Suprapubic skin (tissue), 4 donors: ENCODE measurements at regions not wholly inside any gene's neighbourhood (a gene's known extent, or its start where the extent isn't known, plus 50 kb on each side); places are given as distances from the start of the nearest gene placed in this dataset.

ENCODE experiments used
- EP300 ChIP-seq: sonication (generic); formaldehyde crosslinking; IDR thresholded peaks from one replicate; pipeline ENCODE4 v1.6.1; 2017; ENCODE audit warnings: antibody characterized with exemption
- POLR2A ChIP-seq, 2 donors: fragments of 450-650 bp; IDR thresholded peaks; one replicate each; pipeline ENCODE4 v1.6.1; 2017; ENCODE audit warnings: antibody characterized with exemption in 2 of 2, mild to moderate bottlenecking in 2 of 2, moderate library complexity in 2 of 2
- POLR2AphosphoS5 ChIP-seq, 3 donors: sonication (generic); formaldehyde crosslinking; IDR thresholded peaks; one replicate each; pipeline ENCODE4 v1.6.1; 2017; ENCODE audit warnings: antibody characterized with exemption in 3 of 3
- TF ChIP-seq, protein P1 (sequence below), 2 donors: fragments of 200-600 bp in 1 of 2; fragments of 450-650 bp in 1 of 2; sonication (generic) in 1 of 2; IDR thresholded peaks; one replicate each; pipeline ENCODE4 v1.5.1; 2016 to 2019; ENCODE audit warnings: antibody characterized with exemption in 2 of 2, mild to moderate bottlenecking in 1 of 2, moderate library complexity in 1 of 2

GRCh38 chr5:159782995-159783300, 133.3 kb upstream of the ADRA1B start:
- no peak for TF ChIP-seq POLR2AphosphoS5 (IDR thresholded peaks at IDR 0.05)
- TF ChIP-seq, protein P1, sequence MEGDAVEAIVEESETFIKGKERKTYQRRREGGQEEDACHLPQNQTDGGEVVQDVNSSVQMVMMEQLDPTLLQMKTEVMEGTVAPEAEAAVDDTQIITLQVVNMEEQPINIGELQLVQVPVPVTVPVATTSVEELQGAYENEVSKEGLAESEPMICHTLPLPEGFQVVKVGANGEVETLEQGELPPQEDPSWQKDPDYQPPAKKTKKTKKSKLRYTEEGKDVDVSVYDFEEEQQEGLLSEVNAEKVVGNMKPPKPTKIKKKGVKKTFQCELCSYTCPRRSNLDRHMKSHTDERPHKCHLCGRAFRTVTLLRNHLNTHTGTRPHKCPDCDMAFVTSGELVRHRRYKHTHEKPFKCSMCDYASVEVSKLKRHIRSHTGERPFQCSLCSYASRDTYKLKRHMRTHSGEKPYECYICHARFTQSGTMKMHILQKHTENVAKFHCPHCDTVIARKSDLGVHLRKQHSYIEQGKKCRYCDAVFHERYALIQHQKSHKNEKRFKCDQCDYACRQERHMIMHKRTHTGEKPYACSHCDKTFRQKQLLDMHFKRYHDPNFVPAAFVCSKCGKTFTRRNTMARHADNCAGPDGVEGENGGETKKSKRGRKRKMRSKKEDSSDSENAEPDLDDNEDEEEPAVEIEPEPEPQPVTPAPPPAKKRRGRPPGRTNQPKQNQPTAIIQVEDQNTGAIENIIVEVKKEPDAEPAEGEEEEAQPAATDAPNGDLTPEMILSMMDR (IDR thresholded peaks at IDR 0.05): no peak
- no peak for TF ChIP-seq POLR2A (IDR thresholded peaks at IDR 0.05)
- TF ChIP-seq EP300: no peak
